Activated CD4-positive, alpha-beta T cell treated with anti-CD3 and anti-CD28 coated beads for 24 hours (primary cell): ENCODE measurements at regions not wholly inside any gene's neighbourhood (a gene's known extent, or its start where the extent isn't known, plus 50 kb on each side); places are given as distances from the start of the nearest gene placed in this dataset.
"Not testable (repeated sequence)": the region's sequence is repeated elsewhere in the genome, so short reads cannot be mapped to it uniquely, and the experiment has no call there.

Experiments used
- DNase-seq, 2 donors: peaks; one replicate each; pipeline ENCODE4 v3.0.0-alpha.2; 2020; ENCODE audit warnings: low read depth in 2 of 2

DNA sequence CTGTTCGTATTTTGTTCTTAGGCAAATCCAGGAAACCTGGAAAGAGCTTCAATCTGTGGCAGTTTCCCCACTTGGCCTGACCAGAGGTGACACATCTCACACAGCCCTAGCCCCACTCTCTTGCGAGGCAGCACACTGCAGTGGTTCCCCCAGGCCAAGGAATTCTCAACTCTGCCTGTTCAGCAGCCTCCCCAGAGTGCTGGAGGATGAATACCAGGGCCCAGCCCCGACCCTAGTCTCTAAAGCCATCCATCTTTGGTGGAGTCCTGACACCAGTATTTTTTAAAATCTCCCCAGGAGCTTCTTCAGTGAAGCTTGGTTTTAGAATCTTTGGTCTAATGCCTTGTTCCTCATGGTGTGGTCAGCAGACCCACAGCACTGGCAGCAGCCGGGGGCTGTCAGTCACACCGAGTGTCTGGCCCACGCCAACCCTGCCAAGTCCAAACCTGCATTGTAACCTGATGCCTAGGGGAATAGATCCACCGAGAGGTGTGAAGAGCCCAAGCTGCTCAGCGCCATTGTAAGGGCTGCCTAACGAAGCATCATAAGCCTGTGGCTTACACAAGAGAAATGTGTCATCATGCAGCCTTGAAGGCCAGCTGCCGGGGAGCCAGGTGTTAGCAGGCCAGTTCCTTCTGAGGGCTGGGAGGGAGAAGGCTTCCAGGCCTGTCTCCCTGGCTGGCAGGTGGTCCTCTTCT lies 428.7 kb upstream of the ID2 start:
- DNase-seq = no peak

DNA sequence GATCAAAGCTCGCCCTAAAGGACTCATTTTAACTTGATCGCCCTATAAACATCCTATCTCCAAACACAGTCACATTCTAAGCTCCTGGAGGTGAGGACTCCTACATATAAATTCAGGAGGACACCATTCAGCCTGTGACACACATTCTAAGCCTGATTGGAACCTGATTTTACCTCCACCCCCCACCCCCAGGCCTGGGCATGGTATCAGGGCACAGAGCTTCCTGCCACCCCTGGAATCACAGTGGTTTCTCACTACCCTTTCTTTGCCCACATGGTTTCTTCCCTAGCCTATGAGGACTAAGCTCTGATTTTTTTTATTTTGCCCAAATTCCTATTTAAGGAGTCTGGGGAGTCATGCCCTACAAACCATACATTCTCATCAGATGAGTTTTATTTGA lies 428.1 kb upstream of the ID2 start:
- DNase-seq = no peak

GRCh38 chr2:8254214-8254613 lies 427.6 kb upstream of the ID2 start:
- DNase-seq = not testable (repeated sequence)

DNA sequence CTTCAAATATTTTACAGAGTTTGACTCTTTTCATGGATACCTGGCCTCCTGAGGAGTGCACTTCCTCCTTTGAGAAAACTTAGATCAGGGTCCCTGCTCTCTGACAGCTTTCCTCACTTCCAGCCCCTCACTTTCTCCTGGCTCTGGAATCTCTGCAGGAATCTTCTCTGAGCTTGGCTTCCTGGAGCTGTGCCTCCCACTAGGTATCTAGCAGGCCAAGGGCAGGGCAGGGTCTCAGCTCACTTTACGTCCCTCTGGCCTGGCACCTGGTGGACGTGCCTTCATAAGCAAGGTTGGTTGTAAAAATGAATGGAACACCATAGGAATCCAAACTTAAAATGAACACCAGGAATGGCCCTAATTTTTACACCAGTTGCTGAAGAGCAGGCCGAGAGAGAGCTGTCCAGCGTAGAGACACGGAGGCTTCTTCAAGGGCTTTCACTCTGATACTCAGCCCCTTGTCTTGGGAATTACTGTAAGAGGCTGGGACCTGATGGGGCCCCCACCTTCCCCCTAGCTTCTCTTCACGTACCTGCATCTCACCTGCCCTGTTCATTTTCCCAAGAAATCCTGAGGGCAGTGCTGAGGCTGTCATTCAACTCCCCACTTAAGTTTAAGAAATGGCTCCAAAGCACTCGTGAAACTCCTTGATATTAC lies 426.9 kb upstream of the ID2 start:
- no peak for DNase-seq

GRCh38 chr2:8255448-8255800 lies 426.4 kb upstream of the ID2 start:
- no peak for DNase-seq

DNA sequence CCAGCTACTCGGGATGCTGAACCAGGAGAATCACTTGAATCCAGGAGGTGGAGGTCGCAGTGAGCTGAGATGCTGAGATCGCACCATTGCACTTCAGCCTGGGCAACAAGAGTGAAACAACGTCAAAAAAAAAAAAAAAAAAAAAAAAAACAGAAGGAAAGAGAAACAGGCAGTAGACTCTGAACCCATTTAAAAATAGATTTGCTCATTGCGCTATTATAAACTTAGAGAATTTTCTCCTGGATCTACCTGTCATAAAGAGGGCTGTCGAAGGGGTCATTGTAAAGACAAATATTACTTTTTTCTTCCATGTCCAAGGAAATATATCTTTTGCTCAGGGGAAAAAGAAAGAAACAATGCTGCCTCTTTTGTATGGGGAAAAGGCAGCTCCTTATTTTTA lies 425.0 kb upstream of the ID2 start:
- no peak for DNase-seq

DNA sequence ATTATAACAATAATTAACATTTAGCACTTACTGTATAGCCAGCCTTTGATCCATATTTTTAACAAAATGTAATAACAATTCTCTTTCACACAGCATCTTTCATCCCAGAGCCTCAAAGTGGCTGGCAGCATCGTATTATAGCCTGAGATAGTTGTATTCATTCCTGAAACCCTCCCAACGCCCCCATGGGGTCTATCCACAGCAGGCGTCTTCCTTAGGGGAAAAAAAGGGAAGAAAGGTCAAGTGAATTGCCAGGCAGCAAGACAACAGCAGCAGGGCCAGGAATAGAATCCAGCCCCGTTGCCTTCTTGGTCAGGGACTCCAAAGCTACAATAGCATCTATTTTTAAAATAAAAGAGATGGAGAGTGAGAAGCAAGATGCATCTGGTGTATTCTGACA lies 424.4 kb upstream of the ID2 start:
- no peak for DNase-seq

DNA sequence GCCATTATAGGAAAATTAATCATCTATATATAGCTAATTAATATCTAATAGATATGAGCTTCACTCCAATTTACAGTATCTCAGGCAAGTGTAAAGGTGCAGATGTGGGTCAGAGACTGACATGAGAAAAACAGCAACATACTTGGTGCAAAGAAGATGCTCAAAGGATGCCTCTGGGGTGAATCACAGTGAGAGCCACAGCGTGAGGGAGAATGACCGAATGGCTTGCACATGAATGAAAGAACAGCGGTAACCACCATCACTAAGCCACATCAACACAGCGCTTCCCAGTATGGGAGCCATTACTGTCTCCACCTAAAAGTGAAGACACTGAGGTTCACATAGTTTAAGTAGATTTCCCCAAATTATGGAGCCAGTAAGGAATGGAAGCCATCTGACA lies 423.4 kb upstream of the ID2 start:
- no peak for DNase-seq

- DNase-seq = no peak
These were observed 422.6 kb upstream of the ID2 start for GRCh38 chr2:8259106-8259840.

DNA sequence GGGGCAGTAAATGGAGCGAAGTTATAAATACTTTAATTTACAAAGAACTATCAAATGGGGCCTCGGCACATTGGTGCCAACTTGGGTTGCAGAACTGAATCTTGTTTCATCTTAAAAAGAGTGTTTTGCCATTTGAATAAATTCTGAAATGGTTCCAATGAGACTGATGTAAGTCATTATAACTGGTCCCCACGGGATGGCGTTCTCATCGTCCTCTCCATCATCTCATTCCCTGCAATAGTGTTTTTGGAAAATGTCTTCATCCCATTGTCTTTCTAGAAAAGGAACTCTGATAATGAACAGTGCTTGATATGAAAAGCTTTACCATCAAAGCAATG lies 422.0 kb upstream of the ID2 start:
- no peak for DNase-seq

DNA sequence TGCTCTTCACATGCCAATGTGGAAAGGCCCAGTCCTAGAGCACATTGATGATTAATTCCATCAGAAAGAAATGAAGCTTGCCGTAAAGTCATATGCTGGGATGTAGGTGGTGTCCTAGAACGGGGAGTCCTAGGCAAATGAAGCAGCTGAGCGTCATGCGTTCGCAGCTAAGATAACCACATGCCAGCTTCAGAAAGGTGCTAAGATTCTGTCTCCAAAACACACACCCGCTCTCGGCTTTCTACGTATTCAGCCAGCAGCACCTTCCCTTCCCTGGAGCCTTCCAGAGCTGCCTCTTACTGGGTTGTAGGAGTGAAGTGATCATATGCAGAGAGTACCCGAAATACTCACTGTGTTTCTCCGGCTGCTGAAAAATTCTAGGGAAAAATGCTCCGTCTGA lies 421.6 kb upstream of the ID2 start:
- no peak for DNase-seq

DNA sequence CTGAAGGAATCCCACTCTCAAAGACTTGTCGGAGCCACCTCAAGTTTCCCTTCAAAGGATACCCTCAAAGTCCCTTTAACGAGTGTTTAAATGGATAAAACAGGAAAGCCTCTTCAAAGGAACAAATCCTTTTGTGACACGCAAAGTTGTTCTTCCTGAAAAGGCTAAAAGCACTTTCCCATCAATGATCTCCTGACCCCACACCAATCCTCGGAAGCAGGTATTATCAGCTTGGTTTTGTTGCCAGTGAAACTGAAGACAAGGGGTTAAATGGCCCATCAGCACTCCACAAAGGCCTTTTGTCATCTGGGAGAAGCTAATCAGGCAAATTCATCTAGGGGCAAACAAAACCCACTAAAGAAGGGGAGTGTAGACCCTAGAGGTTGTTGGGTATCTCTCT lies 418.0 kb upstream of the ID2 start:
- no peak for DNase-seq

DNA sequence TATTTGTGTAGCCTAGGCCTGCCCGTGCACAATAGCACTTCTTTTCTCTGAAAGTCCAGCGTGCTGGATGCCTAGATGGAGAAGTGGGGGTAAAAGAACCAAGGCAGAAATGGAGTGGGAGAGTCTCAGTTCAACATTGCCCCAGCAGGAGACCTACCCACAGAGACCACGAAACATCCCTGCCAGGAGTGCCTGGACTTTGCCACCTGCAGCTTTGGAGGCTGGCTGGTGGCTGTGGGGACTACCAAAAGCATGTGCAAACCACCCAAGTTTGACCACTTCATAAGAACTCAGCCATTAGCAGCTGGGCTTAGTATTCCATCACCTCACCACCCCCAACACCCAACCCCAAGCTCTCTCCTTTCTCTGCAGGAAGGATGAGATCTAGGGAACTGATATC lies 416.9 kb upstream of the ID2 start:
- DNase-seq = no peak

- DNase-seq = no peak
These were observed 416.2 kb upstream of the ID2 start for GRCh38 chr2:8265476-8266226.

- DNase-seq = no peak
These were observed 415.3 kb upstream of the ID2 start for GRCh38 chr2:8266563-8266962.

DNA sequence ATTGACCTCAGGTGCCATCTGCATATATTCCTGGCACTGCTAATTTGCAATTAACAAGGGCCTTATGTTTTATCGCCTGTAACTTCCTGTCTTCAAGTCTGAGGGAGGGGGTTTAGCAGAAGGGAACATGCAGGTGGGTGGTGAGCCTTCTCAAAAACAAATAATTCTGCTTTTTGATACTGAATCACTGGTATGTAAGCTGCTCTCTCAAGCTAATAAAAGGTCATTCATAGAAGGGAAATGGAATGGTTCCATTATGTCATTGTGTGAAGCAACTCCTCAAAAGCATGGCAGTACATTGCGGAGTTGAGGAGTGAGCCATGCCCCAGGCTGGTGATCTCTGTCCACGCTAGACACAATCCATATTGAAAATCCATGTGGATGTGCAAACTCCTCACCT lies 414.8 kb upstream of the ID2 start:
- no peak for DNase-seq

GRCh38 chr2:8267721-8268120 lies 414.1 kb upstream of the ID2 start:
- DNase-seq = no peak

GRCh38 chr2:8268172-8268783 lies 413.6 kb upstream of the ID2 start:
- no peak for DNase-seq

DNA sequence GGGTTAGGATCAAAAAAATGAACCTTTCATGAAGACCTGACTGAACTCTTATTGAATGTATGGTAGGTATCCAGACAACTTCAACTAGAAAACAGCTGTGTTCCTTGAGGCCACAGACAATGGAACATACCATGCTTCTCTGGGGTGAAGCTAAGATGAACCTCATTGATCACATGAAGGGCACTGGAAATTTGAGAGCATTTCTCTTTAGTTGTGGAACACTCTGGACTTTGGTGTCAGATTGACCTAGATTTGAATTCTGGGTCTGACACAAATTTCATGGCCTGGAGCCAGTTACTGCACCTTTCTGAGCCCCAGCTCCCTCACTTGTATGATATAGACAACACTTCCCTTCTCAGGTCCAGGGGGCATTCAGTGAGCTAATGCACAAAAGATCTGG lies 411.2 kb upstream of the ID2 start:
- no peak for DNase-seq

DNA sequence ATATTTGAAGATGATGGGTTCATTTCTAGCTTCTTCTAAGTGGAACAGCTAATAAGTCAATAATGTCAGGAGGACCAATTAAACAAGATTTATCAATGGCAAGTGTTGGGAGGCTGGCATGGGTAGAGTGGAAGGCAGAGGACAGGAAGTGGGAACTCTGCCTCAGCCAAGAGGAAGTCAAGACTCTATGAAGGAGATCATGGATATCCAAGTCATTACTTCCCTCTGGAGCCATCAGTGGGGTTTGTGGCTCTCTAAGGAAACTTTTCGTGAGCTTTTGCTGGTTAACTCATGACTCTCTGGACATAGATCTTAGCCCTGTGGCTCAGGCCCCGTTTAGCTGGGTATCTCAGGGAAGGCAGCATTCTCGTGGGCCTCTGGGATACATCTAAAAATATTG lies 410.4 kb upstream of the ID2 start:
- DNase-seq = no peak

GRCh38 chr2:8276026-8276425 lies 405.8 kb upstream of the ID2 start:
- no peak for DNase-seq

GRCh38 chr2:8277921-8278571 lies 403.8 kb upstream of the ID2 start:
- no peak for DNase-seq
